ENCODE measurements at regions not wholly inside any gene's neighbourhood (a gene's known extent, or its start where the extent isn't known, plus 50 kb on each side); places are given as distances from the start of the nearest gene placed in this dataset.

DNA sequence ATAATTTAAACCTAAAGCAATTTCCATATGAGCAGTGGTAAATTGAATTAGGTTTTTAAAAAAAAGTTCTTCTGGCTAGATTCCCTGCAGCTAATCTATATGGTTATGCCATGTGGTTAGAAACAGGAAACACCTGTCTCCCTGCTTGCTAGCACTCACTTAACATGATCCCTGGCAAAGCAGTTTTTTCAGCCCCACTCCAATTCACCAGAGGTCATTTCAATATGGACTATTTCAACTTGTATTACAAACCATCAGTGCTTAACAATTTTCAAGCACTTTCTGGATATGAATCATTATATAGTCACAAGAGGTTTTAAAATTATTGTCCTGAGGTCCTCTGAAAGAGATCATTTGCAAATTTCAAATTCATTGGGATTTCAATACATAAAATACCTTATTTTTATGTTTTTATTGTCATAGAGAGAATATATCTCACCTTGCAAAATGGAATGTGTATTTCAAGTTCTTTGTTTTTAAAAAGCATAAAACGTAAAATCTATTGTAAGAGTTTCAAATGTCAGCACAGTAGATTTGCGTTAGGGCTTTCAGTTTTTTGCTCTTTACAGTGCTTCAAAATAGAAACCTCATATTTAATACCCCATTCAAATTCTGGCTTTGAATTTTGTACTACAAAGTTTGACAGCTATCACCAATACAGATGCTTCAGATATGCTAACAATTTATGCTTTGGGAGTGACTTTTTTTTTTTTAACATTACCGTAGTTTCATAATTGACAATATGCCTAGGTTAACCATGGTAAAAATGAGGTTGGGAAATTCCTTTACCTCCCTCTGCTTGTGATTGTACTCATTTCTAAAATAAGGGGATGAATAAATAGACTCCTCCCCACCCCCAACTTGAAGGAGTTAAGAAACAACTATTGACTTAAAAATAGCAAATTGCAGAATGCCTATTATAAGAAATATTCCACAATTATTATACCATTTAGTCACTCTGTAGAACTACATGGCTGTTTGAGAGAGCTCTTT lies 117.5 kb upstream of the HGF start:
- no peak for DNase-seq
- TF ChIP-seq GATA1 (IDR thresholded peaks at IDR 0.05; ENCODE audit: low read depth, low read length) (no peak), POLR2A (IDR thresholded peaks at IDR 0.05; ENCODE audit: low read length) (no peak)

DNA sequence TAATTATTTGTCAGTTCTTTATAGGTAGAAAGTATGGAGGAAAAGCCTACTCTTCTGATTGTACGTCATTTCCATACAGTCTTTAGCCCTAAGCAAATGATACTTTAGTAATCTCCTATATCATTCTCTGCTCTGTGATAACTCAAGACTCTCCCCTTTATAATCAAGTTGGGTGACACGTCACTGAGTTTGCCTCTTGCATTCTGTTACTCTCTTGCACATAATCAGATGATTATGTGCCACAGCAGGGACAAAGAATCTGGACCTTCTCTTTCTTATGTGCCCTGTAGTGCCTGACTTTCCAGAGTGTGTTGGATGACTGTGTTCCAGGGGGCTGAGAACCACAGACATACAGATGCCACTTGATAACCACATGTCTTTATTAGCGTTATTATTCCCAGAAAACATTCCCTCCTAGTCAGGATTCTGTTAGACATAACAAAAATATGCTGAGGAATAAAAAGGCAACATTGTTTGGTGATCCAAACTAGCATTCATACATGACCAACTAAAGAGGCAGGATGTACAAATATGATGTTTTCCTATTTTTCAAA lies 116.4 kb upstream of the HGF start:
- no peak for TF ChIP-seq GATA1 (IDR thresholded peaks at IDR 0.05; ENCODE audit: low read depth, low read length)
- TF ChIP-seq POLR2A (IDR thresholded peaks at IDR 0.05; ENCODE audit: low read length) = no peak
- no peak for DNase-seq

DNA sequence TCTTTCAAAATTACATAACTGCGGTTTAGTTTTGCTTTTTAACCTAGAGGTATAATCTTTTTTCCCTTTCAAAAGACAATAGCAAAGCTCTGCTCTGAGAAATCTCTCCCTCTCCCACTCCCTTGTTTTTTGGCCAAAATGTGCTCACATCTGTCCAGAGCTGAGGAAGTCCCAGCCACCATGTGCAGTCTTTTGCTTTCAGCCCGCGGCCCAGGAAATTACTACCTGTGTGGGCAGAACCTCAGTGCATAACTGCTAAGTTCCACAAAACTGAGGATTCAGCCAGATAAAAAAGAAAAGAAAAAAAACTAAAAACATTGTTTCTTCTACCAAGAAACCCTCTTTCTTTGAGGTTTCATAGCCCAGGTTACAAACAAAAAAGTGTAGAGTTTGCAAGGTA lies 115.0 kb upstream of the HGF start:
- DNase-seq = no peak
- TF ChIP-seq GATA1 (IDR thresholded peaks at IDR 0.05; ENCODE audit: low read depth, low read length) (no peak), POLR2A (IDR thresholded peaks at IDR 0.05; ENCODE audit: low read length) (no peak)

DNA sequence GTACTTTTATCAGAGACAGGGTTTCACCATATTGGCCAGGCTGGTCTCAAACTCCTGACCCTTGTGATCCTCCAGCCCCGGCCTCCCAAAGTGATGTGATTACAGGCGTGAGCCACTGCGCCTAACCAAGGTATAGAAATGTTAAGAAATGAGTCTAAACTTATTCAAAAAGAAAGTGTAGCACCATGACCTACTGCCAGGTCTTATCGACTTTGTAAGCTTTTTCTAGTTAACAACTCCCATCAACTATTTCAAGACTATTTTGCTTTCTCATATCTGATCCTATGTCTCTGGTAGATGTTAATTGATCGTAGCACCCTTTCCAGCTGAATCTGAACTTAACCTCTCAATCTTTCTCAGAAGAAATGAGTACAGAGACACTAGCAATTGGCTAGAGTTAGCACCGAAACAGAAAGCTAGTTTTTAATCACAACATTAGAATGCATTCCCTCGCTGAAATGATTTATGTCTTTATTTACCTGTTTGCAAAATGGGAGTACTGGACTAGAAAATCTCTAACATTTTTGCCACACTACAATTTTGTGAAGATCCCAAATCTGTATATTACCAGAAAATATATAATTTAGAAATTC lies 114.0 kb upstream of the HGF start:
- DNase-seq = no peak
- TF ChIP-seq GATA1 (IDR thresholded peaks at IDR 0.05; ENCODE audit: low read depth, low read length) (no peak), POLR2A (IDR thresholded peaks at IDR 0.05; ENCODE audit: low read length) (no peak)

DNA sequence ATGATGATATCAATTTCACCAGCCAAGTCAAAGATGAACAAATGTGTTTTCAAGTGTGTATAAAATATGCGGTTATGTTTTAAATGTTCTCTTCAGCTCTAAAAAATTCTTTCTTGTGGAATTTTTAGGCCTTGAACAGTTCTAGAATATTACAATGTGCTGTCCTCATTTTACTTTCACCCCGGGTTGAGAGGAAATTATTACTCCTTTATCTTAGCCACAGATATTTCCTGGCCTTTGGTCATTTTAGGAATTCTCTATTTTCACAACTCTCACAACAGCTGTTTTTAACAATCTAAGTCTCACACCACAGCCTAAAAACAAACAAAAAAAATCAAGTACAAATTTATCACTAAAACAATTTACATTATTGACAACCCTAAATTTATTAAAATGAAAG lies 112.2 kb upstream of the HGF start:
- DNase-seq = no peak
- TF ChIP-seq GATA1 (IDR thresholded peaks at IDR 0.05; ENCODE audit: low read depth, low read length) (no peak), POLR2A (IDR thresholded peaks at IDR 0.05; ENCODE audit: low read length) (no peak)

DNA sequence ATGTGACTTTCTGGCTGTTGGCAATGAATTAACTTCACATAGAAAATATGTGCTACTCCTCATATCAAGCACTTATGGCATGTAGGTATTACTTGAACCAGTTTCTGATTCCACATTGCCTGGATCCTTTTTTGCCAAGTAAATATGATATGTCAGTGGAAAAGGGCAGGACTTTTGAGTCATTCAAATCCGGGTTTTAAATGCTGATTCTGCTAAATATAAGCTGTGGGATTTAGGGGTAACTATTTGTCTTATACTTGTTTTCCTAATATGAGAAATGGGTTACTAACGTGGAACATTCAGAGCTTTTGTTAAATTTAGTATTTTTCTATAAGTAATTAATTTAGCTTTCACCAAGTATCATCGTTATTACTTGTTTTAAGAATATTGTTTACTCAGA lies 108.0 kb upstream of the HGF start:
- TF ChIP-seq GATA1 (IDR thresholded peaks at IDR 0.05; ENCODE audit: low read depth, low read length) (no peak), POLR2A (IDR thresholded peaks at IDR 0.05; ENCODE audit: low read length) (no peak)
- no peak for DNase-seq

DNA sequence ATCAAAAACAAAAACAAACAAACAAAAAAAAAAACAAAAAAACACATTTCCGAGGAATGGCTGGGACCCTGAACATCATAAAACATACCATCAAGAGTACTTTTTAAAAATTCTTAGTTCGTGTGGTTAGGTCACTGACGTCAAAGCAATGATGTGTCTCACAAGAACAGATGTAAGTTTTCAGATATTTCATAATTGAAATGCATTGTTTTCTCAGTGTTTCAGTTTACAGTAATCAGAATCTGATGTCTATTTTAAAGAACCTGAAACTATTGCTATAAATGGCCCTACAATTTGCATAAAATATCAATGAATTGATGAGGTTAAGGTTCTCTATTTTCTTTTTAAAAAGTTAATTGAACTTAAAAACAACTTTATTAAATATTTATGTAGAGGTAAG lies 103.7 kb upstream of the HGF start:
- DNase-seq = no peak
- TF ChIP-seq GATA1 (IDR thresholded peaks at IDR 0.05; ENCODE audit: low read depth, low read length) = no peak

DNA sequence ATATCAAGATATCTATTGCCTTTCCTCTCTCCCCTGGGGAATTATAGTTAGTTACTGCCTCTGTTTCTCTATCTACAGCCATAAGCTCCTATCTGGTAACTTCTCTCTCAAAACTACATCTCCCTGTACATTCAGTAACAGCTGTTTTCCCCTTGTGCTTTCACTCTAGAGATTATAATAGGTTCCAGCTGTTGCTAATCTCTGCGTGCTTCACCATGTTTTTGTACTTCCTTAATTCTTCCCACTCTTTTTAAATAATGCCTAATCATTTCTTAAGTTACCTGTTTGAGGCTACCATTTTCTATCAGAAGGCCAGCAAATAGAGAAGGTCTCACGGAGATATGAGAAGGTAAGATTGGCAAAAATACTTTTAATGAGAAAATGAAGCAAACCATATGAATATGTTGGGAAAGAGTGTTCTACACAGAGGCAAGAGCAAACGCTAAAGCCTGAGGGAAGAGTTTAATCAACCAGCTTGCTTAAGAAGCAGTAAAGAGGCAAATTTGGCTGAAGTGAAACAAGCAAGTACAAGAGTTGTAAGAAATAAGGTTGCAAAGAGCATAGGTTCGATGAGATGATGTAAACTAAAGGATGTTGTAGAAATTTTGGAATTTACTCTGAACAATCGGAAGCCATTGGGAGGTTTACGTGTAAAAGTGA lies 101.9 kb upstream of the HGF start:
- TF ChIP-seq GATA1 (IDR thresholded peaks at IDR 0.05; ENCODE audit: low read depth, low read length) (no peak), POLR2A (IDR thresholded peaks at IDR 0.05; ENCODE audit: low read length) (no peak)
- no peak for DNase-seq

DNA sequence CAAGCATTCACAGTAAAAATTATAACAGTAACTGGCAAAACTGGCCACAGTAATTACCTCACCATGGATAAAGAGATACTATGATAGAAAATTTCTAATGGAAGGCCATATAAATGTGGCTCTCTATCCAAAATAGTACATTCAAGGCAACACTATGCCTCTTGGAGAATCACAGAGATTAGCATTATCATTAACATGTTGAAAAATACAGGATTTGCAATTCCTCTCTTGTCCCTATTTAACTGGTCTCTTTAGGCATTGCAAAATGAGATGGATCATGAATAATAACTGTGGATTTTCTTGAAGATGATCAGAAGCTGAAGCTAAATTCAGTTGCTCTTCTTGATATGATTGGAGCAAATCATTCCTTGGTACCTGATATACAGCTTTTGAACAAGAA lies 100.8 kb upstream of the HGF start:
- TF ChIP-seq GATA1 (IDR thresholded peaks at IDR 0.05; ENCODE audit: low read depth, low read length) = no peak
- TF ChIP-seq POLR2A (IDR thresholded peaks at IDR 0.05; ENCODE audit: low read length) = no peak
- DNase-seq = no peak

DNA sequence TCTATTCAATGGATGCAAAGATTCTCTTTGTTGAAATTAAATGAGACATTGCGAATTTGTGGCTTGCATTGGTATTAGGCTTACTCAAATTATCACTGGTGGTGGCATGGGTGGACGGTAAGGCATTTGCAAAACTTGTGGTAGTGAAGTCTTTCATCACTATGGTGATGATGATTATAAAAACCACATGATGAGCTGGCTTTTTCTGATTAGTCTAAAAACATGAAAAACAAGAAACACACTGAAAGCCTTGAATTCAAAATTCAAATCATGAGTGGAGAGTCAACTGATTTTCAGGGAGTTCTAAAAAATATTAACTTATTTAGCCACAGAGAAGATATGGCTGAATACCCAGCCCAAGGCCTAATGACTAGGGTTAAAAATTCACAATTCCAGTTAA lies 99.8 kb upstream of the HGF start:
- DNase-seq = no peak
- TF ChIP-seq POLR2A (IDR thresholded peaks at IDR 0.05; ENCODE audit: low read length) (no peak), GATA1 (IDR thresholded peaks at IDR 0.05; ENCODE audit: low read depth, low read length) (no peak)

DNA sequence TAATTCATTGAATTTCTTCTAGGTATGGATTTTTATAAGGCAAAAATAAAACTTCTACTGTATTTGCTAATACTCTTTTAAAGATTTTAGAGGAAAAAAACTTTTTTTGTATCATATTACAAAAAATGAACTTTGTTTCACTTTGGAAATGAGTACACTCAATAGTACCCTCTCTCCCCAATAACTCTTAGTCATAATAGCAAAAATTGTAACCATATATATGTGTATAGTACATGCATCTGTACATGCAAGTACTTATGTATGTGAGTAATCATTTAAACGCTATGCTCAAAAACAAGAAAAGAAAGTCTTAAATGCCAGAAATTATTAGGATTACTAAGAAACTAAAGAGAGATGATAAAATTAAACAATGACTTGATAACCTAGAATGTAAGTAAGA lies 95.9 kb upstream of the HGF start:
- TF ChIP-seq GATA1 (IDR thresholded peaks at IDR 0.05; ENCODE audit: low read depth, low read length) (no peak), POLR2A (IDR thresholded peaks at IDR 0.05; ENCODE audit: low read length) (no peak)
- DNase-seq = no peak

DNA sequence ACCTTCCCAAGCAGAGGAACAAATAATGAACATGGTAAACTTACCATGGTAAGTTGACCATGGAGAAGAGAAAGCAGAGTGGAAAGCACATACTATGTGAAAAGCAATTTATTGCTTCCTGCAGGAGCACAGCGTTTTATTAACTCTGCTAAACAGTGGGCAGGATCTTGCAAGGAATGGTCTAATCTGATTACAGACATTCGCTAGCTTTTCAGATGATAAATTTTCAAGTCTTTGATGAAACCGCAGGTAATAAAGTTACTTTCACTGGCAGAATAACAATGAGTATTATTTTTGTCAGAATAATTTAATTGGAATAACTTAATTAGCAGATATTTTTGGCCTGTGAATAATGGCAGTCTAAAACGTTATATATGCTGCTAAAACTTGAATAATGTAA lies 89.6 kb upstream of the HGF start:
- no peak for DNase-seq
- TF ChIP-seq POLR2A (IDR thresholded peaks at IDR 0.05; ENCODE audit: low read length) (no peak), GATA1 (IDR thresholded peaks at IDR 0.05; ENCODE audit: low read depth, low read length) (no peak)

DNA sequence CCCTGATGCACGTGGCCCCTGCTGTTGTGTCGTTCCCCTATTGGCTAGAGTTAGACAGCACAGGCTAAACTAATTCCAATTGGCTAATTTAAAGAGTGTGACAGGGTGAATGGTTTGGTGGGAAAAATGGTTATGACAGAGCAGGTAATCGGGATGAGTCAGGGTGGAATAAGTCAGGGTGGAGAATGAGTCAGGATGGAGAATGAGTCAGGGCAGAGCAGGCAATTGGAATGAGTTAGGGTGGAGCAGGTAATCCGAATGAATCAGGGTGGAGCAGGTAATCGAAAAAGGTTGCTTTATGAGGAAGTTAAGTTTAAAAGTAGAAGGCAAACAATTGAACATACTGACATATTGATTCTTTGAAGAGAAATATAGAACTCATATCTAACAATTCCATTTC lies 89.0 kb upstream of the HGF start:
- peak in 1 of 2 experiments; percentile 33 for DNase-seq

DNA sequence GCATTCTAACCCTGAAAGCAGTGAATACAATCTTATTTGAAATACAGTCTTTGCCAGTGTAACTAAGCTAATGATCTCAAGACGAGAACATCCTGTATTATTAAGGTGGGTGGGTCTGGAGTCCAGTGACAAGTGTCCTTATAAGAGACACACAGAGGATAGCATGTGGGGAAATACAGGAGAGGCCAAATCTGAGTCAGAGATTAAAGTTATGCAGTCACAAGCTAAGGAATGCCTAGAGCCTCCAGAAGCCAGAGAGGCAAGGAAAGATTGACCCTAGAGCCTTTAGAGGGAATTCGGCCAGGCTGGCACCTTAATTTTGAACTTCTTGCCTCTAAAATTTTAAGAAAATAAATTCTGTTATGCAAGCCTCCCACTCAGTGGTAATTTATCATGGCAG lies 87.5 kb upstream of the HGF start:
- no peak for DNase-seq
- no peak for TF ChIP-seq GATA1 (IDR thresholded peaks at IDR 0.05; ENCODE audit: low read depth, low read length)
- TF ChIP-seq POLR2A (IDR thresholded peaks at IDR 0.05; ENCODE audit: low read length) = no peak

Data from erythroblast (primary cell).